Retinal pigment epithelial cell (primary cell): ENCODE measurements at regions not wholly inside any gene's neighbourhood (a gene's known extent, or its start where the extent isn't known, plus 50 kb on each side); places are given as distances from the start of the nearest gene placed in this dataset.
A peak's percentile ranks its signal among the peaks of the same experiment; 100 is the strongest.

Source experiments
- DNase-seq: peaks from one replicate; pipeline ENCODE4 v3.0.0-alpha.2; 2010; ENCODE audit warnings: low read depth
- H3K4me3 ChIP-seq: 2 replicates; pipeline ENCODE4 v1.5.1; 2011; ENCODE audit warnings: mild to moderate bottlenecking, low read length, control low read depth, moderate library complexity
- TF ChIP-seq, protein P1 (sequence below): conservative IDR thresholded peaks from 2 replicates; pipeline ENCODE4 v1.5.1; 2011; ENCODE audit warnings: low read depth, low read length, control low read depth, inconsistent platforms

DNA sequence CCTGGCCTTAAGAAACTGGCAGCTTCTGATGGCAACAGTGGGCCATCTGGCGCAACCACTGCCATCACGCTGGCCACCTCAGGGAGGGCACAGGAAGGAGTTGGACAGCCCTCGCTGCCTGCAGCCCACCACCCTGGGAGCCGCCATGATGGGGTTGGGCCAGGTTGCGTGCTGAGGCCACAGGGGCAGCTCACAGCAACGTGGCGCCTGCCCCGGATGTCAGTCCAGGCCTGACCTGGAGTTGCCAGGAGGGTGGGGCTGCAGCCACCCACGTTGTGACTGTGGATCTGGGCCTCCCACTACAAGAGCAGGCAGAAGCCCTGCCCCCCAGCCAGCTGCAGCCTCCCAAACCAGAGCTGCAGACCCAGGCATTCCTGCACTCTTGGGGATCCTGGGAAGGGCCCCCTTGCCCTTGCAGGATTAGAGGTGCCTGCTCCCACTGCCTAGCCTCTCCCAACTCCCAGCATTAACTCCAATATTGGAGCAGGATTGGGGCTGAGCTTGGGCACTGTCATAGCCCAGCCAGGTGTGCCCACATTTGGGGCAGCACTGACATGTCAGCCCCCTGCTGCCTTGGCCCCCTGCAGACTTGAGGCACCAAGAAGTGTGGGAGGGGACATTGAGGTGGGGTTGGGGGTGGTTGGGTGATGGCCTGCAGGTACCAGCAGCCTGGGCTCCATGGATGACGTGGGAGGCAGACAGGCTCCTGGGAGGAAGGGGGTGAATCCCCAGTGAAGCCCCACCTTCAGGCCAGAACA is 468.9 kb upstream of the CCDC54 start:
- TF ChIP-seq, protein P1, sequence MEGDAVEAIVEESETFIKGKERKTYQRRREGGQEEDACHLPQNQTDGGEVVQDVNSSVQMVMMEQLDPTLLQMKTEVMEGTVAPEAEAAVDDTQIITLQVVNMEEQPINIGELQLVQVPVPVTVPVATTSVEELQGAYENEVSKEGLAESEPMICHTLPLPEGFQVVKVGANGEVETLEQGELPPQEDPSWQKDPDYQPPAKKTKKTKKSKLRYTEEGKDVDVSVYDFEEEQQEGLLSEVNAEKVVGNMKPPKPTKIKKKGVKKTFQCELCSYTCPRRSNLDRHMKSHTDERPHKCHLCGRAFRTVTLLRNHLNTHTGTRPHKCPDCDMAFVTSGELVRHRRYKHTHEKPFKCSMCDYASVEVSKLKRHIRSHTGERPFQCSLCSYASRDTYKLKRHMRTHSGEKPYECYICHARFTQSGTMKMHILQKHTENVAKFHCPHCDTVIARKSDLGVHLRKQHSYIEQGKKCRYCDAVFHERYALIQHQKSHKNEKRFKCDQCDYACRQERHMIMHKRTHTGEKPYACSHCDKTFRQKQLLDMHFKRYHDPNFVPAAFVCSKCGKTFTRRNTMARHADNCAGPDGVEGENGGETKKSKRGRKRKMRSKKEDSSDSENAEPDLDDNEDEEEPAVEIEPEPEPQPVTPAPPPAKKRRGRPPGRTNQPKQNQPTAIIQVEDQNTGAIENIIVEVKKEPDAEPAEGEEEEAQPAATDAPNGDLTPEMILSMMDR: no peak
- no peak for DNase-seq
- H3K4me3 ChIP-seq: no peak overlapping the region

DNA sequence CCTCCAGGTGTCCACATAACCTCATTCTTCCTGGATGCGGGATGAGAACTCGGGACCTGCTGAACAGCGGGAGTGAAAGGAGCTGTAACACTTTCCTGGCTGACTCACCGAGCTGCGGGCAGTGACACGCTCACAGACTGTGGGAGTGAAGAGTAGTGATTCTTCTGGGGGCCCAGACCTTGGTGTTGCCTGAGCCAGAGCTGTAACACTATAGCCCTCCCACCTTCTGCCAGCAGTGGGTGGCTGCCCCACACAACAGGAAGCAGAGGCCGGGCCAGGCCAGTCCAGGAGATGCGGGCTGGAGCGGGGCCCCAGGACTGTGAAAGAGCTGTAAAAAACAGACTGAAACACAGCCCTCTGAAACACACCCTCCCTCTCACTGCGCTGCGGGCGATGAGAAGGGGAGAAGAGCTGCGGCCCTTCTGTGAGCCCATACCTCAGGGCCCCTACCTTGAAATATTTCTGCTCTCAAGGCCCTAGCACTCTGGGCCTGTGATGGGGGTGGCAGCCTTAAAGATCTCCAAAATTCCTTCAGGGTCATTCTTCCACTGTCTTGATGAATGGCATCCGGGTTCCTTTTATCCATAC is 464.0 kb upstream of the CCDC54 start:
- no peak overlapping the region for H3K4me3 ChIP-seq
- DNase-seq: no peak
- TF ChIP-seq, protein P1: no peak

DNA sequence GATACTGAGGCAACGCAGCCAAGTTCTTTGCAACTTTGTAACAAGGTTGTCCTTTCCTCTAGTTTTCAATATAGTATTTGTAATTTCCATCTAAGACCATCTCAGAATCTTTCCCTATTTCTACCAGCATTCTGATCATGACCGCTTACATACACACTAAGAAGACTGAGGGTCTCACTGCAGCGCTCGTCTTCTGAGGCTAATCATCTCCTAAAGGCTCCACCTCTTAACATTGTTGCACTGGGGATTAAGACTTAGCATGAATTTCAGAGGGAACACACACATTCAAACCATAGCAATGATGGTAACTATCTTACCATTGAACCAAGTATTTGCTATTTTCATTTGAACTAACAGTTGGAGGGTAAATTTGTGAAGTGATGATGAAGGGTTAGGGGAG is 463.3 kb upstream of the CCDC54 start:
- no peak overlapping the region for H3K4me3 ChIP-seq
- TF ChIP-seq, protein P1: no peak
- DNase-seq: no peak

DNA sequence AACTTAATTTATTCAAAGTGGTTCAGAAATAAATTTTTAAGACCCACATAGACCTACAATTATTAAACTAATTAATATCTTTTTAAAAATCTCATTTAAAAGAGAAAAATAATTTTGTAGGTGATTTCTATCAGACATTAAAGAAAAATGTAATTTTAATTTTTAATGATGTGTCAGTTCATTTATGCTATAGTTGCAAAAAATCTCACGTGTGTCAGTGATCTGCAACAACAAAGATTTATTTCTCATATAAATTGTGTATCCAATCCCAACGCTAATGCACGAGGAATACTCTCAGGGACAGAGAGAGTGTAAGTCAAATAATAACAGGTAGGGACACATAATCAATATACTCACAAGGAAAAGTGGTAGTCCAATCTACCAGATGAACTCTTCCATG is 456.6 kb upstream of the CCDC54 start:
- DNase-seq: no peak
- no peak overlapping the region for H3K4me3 ChIP-seq
- TF ChIP-seq, protein P1: no peak

DNA sequence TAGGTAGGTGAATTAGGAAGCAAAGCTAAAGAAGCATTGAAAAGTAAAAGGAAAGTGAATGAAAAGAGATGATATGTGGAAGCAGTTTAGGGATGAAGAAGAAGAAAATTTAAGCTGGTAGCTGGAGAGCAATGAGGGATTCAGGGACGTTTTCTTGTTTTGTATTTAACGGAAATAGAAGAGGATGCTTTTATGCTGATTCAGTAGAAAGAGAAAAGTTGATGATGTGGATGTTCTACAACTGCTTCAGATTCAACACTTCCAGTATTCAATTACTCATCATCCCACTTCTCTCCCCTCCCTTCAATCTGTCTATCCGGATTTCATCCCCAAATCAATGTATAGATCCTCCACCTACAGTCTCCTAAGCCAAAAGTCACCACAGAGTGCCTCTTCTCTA is 448.2 kb upstream of the CCDC54 start:
- TF ChIP-seq, protein P1: no peak
- no peak overlapping the region for H3K4me3 ChIP-seq
- DNase-seq: no peak

DNA sequence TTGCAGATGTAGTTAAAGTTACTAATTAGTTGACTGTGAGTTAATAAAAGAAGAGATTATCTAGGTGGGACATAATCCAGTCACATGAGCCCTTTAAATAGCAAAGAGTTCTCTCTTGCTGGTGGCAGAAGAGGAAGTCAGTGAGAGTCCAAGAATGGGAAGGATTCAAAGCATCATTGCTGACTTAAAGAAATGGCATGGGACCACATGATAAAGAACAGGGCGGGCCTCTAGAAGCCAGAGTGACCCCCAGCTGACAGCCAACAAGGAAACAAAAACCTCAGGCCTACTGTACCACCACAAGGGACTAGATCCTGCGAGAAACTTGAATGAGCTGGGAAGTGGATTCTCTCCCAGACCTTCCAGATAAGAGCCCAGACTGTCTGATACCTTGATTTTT is 447.2 kb upstream of the CCDC54 start:
- no peak overlapping the region for H3K4me3 ChIP-seq
- TF ChIP-seq, protein P1: no peak
- peak; percentile 18 for DNase-seq

DNA sequence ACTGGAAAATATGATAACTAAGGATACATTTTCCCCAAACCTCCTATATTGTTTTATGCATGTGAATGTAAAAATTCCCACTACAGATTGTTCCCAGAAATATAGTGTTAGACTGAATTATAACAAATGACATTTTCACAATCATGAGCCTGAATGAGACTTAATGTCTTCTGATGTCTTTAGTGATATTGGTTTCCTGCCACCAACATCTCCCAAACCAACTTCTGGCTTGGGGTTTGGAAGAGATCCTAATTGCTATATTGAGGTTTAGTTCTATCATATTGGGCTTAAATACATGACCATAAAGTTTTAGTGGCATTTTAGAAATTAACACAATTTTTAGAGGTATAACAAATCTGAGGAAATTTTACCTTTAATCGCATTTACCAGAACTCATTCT is 445.3 kb upstream of the CCDC54 start:
- no peak overlapping the region for H3K4me3 ChIP-seq
- DNase-seq: no peak
- TF ChIP-seq, protein P1: no peak
